ENCODE measurements at regions not wholly inside any gene's neighbourhood (a gene's known extent, or its start where the extent isn't known, plus 50 kb on each side); places are given as distances from the start of the nearest gene placed in this dataset.

DNA sequence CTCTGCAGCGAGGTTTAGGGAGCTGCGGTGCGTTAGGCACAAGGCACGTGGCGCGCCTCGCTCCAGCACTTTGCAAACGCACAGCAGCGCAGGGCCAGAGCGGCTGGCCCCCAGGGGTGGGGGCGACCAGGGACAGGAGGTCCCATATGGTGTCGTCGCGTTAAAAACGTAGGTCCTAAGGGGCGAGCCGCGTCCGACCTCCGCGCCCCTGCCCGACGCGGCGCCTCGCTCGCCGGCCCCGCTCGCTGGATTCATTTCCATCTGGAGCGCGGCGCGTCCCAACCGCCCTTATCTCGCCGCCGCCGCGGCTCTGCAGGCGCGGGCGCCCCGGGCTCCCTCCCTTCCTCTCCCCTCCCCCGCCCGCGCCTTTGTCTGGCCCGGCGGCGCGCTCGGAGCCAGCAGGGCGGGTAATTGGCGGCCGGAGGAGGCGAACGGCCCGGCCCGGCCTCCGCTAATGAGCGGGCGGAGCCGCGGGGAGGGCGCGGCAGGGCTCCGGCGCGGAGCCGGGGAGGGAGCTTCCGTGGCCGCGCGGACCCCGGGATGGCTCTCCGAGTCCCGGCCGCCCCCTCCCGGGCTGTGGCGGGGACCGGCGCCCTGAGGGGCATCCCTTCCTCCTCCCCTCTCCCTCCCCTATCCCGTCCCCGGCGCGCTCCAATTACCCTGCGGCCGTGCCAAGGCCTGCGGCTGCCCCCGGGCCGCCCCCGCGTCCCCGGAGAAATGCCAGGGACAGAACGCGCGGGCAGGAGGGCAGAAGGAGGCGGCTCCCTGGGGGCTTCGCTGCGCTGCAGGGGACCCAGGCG is 409.0 kb downstream of the BCOR start:
- Histone ChIP-seq H3K4me3 (ENCODE audit: insufficient read depth, low read depth, low read length) (peak overlapping the region; percentile 31), H3K14ac (replicated peaks; ENCODE audit: low read depth, low read length) (no peak overlapping the region), H4K5ac (ENCODE audit: low read depth, low read length) (no peak overlapping the region), H4K20me1 (ENCODE audit: insufficient read depth, low read length) (no peaks in the 10 kb centered on the region), H4K91ac (ENCODE audit: insufficient read depth, low read depth, low read length) (no peak overlapping the region), H4K8ac (ENCODE audit: low read depth in 2 of 2, low read length in 2 of 2) (no peak overlapping the region), H2BK15ac (ENCODE audit: low read depth, low read length) (no peak overlapping the region), H3K79me1 (ENCODE audit: low read depth in 1 of 2, low read length in 2 of 2) (no peaks in the 10 kb centered on the region), H2BK120ac (ENCODE audit: low read depth, low read length) (no peak overlapping the region), H2AK5ac (ENCODE audit: low read depth, low read length) (no peak overlapping the region), H3K23ac (ENCODE audit: low read depth, low read length) (no peak overlapping the region), H3K4ac (ENCODE audit: low read depth, low read length) (no peak overlapping the region), H3K27me3 (ENCODE audit: control insufficient read depth, insufficient read depth, low read length) (peaks cover 40% of the 10 kb centered on the region), H2AK9ac (replicated peaks; ENCODE audit: low read depth, low read length, poor library complexity) (no peak overlapping the region), H3K18ac (ENCODE audit: low read depth, low read length) (no peak overlapping the region), H2BK5ac (ENCODE audit: low read depth, low read length, poor library complexity, severe bottlenecking) (no peak overlapping the region), H3K9me3 (ENCODE audit: control insufficient read depth, insufficient read depth, low read length) (0 out of 2 replicates have a peak, but pooled peaks cover 2% of the 10 kb centered on the region), H3K56ac (ENCODE audit: extremely low read depth, insufficient read depth, low read length) (no peak overlapping the region), H3K9ac (ENCODE audit: low read depth, low read length) (no peak overlapping the region), H3K27ac (ENCODE audit: insufficient read depth, low read length) (no peak overlapping the region), H2BK20ac (ENCODE audit: low read depth, low read length) (no peak overlapping the region), H3K36me3 (ENCODE audit: control insufficient read depth, insufficient read depth, low read length) (no peaks in the 10 kb centered on the region), H3K4me1 (ENCODE audit: control insufficient read depth, insufficient read depth, low read length) (no peaks in the 10 kb centered on the region), H3K9me1 (ENCODE audit: insufficient read depth, low read length) (no peaks in the 10 kb centered on the region), H2AFZ (replicated peaks; ENCODE audit: low read length, poor library complexity) (peak overlapping the region; percentile 84), H3K4me2 (ENCODE audit: low read depth, low read length) (peak overlapping the region; percentile 20)
- intact Hi-C loops (cut with micrococcal nuclease): no loop called here
- POLR2A ChIA-PET (ENCODE audit: unreplicated experiment): no interaction called here
- TF ChIP-seq, protein P1, sequence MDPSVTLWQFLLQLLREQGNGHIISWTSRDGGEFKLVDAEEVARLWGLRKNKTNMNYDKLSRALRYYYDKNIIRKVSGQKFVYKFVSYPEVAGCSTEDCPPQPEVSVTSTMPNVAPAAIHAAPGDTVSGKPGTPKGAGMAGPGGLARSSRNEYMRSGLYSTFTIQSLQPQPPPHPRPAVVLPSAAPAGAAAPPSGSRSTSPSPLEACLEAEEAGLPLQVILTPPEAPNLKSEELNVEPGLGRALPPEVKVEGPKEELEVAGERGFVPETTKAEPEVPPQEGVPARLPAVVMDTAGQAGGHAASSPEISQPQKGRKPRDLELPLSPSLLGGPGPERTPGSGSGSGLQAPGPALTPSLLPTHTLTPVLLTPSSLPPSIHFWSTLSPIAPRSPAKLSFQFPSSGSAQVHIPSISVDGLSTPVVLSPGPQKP (IDR thresholded peaks at IDR 0.05; ENCODE audit: borderline replicate concordance, low read depth, low read length): no peak
- TF ChIP-seq, protein P2, sequence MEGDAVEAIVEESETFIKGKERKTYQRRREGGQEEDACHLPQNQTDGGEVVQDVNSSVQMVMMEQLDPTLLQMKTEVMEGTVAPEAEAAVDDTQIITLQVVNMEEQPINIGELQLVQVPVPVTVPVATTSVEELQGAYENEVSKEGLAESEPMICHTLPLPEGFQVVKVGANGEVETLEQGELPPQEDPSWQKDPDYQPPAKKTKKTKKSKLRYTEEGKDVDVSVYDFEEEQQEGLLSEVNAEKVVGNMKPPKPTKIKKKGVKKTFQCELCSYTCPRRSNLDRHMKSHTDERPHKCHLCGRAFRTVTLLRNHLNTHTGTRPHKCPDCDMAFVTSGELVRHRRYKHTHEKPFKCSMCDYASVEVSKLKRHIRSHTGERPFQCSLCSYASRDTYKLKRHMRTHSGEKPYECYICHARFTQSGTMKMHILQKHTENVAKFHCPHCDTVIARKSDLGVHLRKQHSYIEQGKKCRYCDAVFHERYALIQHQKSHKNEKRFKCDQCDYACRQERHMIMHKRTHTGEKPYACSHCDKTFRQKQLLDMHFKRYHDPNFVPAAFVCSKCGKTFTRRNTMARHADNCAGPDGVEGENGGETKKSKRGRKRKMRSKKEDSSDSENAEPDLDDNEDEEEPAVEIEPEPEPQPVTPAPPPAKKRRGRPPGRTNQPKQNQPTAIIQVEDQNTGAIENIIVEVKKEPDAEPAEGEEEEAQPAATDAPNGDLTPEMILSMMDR (conservative IDR thresholded peaks at IDR 0.05; ENCODE audit: low read depth, low read length): no peak
- no peak for TF ChIP-seq MAFK (IDR thresholded peaks at IDR 0.05; ENCODE audit: low read depth, low read length)
- TF ChIP-seq FOS (IDR thresholded peaks at IDR 0.05; ENCODE audit: low read depth, low read length): no peak
- TF ChIP-seq MAZ (IDR thresholded peaks at IDR 0.05; ENCODE audit: borderline replicate concordance, low read depth, low read length): no peak
- TF ChIP-seq, protein P3, sequence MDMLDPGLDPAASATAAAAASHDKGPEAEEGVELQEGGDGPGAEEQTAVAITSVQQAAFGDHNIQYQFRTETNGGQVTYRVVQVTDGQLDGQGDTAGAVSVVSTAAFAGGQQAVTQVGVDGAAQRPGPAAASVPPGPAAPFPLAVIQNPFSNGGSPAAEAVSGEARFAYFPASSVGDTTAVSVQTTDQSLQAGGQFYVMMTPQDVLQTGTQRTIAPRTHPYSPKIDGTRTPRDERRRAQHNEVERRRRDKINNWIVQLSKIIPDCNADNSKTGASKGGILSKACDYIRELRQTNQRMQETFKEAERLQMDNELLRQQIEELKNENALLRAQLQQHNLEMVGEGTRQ (IDR thresholded peaks at IDR 0.05; ENCODE audit: low read depth, low read length): no peak
- ATAC-seq (ENCODE audit: low read depth) (peak; percentile 91), DNase-seq (peak; percentile 7)
- in situ Hi-C loops (cut with MboI; ENCODE audit: low sequenced_read_pairs): no loop called here
- dilution Hi-C loops (cut with HindIII; ENCODE audit: low sequenced_read_pairs, unreplicated experiment): no loop called here
- CTCF ChIA-PET: no interaction called here
- 12% methylated on average over 5 of the region's 101 CpGs; no CpG with 5 or more reads in 1 of the 2 experiments for WGBS, 2 experiments (ENCODE audit: extremely low coverage in 2 of 2, insufficient read length in 1 of 2)
- no TSS peak for BruUV-seq (replicated peaks)

All from IMR-90 (cell line).